PC-9 (cell line): ENCODE measurements at regions not wholly inside any gene's neighbourhood (a gene's known extent, or its start where the extent isn't known, plus 50 kb on each side); places are given as distances from the start of the nearest gene placed in this dataset.

Experiments used
- BruUV-seq: library from RNA; stranded (reverse); fragments of 400-500 nt; replicated peaks from 2 replicates; lab custom pipeline; 2021; lab: Mats Ljungman, UMichigan
- CTCF ChIA-PET: fragments of 300-600 bp; sonication (Branson Sonifier 250); formaldehyde crosslinking; loops from one replicate; lab custom pipeline; 2022; ENCODE audit warnings: antibody characterized with exemption; lab: Charles Lee
- POLR2A ChIA-PET: fragments of 300-600 bp; sonication (Branson Sonifier 250); formaldehyde crosslinking; loops from one replicate; lab custom pipeline; 2022; ENCODE audit warnings: antibody characterized with exemption; ENCODE audit not compliant: unreplicated experiment; lab: Charles Lee
- DNase-seq, 2 experiments: peaks; one replicate each; pipeline versions ENCODE4 v3.0.0 to v3.0.0-alpha.2; 2015 to 2022; ENCODE audit warnings: mixed read lengths in 1 of 2
- H2AFZ ChIP-seq: fragments of 200-600 bp; sonication (generic); 2 replicates; pipeline ENCODE4 v1.8.1; 2017; ENCODE audit warnings: antibody characterized with exemption
- H3F3A ChIP-seq: fragments of 200-600 bp; sonication (generic); 2 replicates; pipeline ENCODE4 v1.8.1; 2017; ENCODE audit warnings: antibody characterized with exemption, mild to moderate bottlenecking, low read depth; ENCODE audit not compliant: insufficient read depth
- H3K27ac ChIP-seq: fragments of 200-600 bp; sonication (generic); 2 replicates; pipeline ENCODE4 v1.6.1; 2016; ENCODE audit warnings: mixed run types
- H3K27me3 ChIP-seq: fragments of 200-600 bp; sonication (generic); 2 replicates; pipeline ENCODE4 v1.6.1; 2016; ENCODE audit warnings: low read depth, mixed run types; ENCODE audit not compliant: insufficient read depth
- H3K36me3 ChIP-seq: fragments of 200-600 bp; sonication (generic); 2 replicates; pipeline ENCODE4 v1.6.1; 2016; ENCODE audit warnings: low read depth, mixed run types
- H3K4me1 ChIP-seq: fragments of 200-600 bp; sonication (generic); replicated peaks from 2 replicates; pipeline ENCODE4 v1.6.1; 2016; ENCODE audit warnings: mixed run types; ENCODE audit not compliant: insufficient read depth
- H3K4me2 ChIP-seq: fragments of 200-600 bp; sonication (generic); 2 replicates; pipeline ENCODE4 v1.6.1; 2017; ENCODE audit warnings: mixed run types
- H3K4me3 ChIP-seq: fragments of 200-600 bp; sonication (generic); 2 replicates; pipeline ENCODE4 v1.6.1; 2016; ENCODE audit warnings: mixed run types
- H3K79me2 ChIP-seq: fragments of 200-600 bp; sonication (generic); 2 replicates; pipeline ENCODE4 v1.6.1; 2017; ENCODE audit warnings: low read depth, mixed run types
- H3K9me2 ChIP-seq: fragments of 200-600 bp; sonication (generic); 2 replicates; pipeline ENCODE4 v1.8.1; 2017; ENCODE audit warnings: mild to moderate bottlenecking; ENCODE audit not compliant: insufficient read depth
- H3K9me3 ChIP-seq: fragments of 200-600 bp; sonication (generic); 2 replicates; pipeline ENCODE4 v1.8.1; 2016; ENCODE audit warnings: low read depth; ENCODE audit not compliant: insufficient read depth
- H4K20me1 ChIP-seq: fragments of 200-600 bp; sonication (generic); 2 replicates; pipeline ENCODE4 v1.8.1; 2017; ENCODE audit not compliant: insufficient read depth
- EZH2 ChIP-seq: fragments of 200-600 bp; sonication (generic); IDR thresholded peaks from 2 replicates; pipeline ENCODE4 v1.8.0; 2017; ENCODE audit warnings: antibody characterized with exemption, low read depth
- intact Hi-C: fragments of 100-400 bp; cut with micrococcal nuclease; formaldehyde crosslinking; loops from one replicate; pipeline ENCODE4 v1.10.0; 2022; ENCODE audit not compliant: unreplicated experiment
- TF ChIP-seq, protein P1 (sequence below): fragments of 200-600 bp; sonication (generic); conservative IDR thresholded peaks from 2 replicates; pipeline ENCODE4 v1.6.1; 2017; ENCODE audit warnings: mixed run types, antibody characterized with exemption, mild to moderate bottlenecking, moderate library complexity

DNA sequence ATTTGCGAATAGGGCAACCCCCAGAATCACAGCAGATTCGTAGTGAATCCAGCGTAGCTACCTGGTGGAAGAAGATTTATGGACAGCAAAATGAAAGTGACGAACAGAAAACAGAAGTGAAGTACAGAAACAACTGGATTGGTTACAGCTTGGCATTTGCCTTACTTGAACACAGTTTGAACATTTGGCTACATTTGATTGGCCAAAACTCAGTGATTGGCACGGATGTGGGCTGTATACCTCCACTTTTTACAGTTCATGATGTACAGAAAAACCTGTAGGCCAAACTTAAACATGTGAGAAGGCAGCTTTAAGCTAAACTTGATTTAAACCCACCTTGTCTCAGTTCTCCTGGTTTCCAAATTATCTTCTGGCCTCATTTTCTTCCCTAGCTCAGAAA lies 49.9 kb upstream of the AMN1 start:
- Histone ChIP-seq H3K4me2 (no peak overlapping the region), H3K27me3 (no peaks in the 10 kb centered on the region), H3K9me2 (no peaks in the 10 kb centered on the region), H3K4me3 (no peak overlapping the region), H3K27ac (no peak overlapping the region), H3K9me3 (no peaks in the 10 kb centered on the region), H2AFZ (no peak overlapping the region), H4K20me1 (no peaks in the 10 kb centered on the region), H3K4me1 (peaks cover 4% of the 10 kb centered on the region), H3K36me3 (no peaks in the 10 kb centered on the region), H3F3A (peaks cover 6% of the 10 kb centered on the region; the same call in 1 of the 2 replicates), H3K79me2 (no peaks in the 10 kb centered on the region)
- ChIA-PET CTCF (no interaction called here), POLR2A (no interaction called here)
- TF ChIP-seq EZH2, result no peak
- TF ChIP-seq, protein P1, sequence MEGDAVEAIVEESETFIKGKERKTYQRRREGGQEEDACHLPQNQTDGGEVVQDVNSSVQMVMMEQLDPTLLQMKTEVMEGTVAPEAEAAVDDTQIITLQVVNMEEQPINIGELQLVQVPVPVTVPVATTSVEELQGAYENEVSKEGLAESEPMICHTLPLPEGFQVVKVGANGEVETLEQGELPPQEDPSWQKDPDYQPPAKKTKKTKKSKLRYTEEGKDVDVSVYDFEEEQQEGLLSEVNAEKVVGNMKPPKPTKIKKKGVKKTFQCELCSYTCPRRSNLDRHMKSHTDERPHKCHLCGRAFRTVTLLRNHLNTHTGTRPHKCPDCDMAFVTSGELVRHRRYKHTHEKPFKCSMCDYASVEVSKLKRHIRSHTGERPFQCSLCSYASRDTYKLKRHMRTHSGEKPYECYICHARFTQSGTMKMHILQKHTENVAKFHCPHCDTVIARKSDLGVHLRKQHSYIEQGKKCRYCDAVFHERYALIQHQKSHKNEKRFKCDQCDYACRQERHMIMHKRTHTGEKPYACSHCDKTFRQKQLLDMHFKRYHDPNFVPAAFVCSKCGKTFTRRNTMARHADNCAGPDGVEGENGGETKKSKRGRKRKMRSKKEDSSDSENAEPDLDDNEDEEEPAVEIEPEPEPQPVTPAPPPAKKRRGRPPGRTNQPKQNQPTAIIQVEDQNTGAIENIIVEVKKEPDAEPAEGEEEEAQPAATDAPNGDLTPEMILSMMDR, result no peak
- DNase-seq, result no peak
- no TSS peak for BruUV-seq
- intact Hi-C loops, result no loop called here
